ENCODE measurements at regions not wholly inside any gene's neighbourhood (a gene's known extent, or its start where the extent isn't known, plus 50 kb on each side); places are given as distances from the start of the nearest gene placed in this dataset.

- Histone ChIP-seq H3K4me1 (ENCODE audit: insufficient read depth, low read length) (peaks cover 84% of the 10 kb centered on the region), H3K9ac (ENCODE audit: insufficient read depth, low read depth, low read length) (no peak overlapping the region), H2AFZ (ENCODE audit: low read length) (no peak overlapping the region), H4K20me1 (ENCODE audit: insufficient read depth, low read length) (no peaks in the 10 kb centered on the region), H3K27ac (ENCODE audit: extremely low read length, insufficient read depth, low read length) (no peak overlapping the region), H3K4me2 (ENCODE audit: low read depth, low read length) (peak overlapping the region; percentile 65), H3K27me3 (ENCODE audit: control insufficient read depth in 1 of 2, insufficient read depth in 2 of 2, low read length in 2 of 2) (peaks cover 4 to 32% of the 10 kb centered on the region in 2 experiments; a peak in 4 of 5 replicates), H3K4me3 (replicated peaks in 1 of 3; ENCODE audit: insufficient read depth in 1 of 3, low read depth in 2 of 3, low read length in 3 of 3) (no peak overlapping the region), H3K79me2 (ENCODE audit: insufficient read depth, low read length) (no peaks in the 10 kb centered on the region), H3K9me3 (ENCODE audit: low read length) (no peaks in the 10 kb centered on the region), H3K36me3 (replicated peaks in 1 of 2; ENCODE audit: control insufficient read depth in 1 of 2, insufficient read depth in 2 of 2, low read length in 2 of 2) (no peaks in the 10 kb centered on the region)
- no TSS peak for BruUV-seq (replicated peaks)
- DNase-seq (ENCODE audit: low spot score), result peak; percentile 19
- CTCF ChIA-PET (ENCODE audit: low intra/inter-chr PET ratio, low total read pairs), result no interaction called here
- no peak for FAIRE-seq
- in situ Hi-C loops (cut with HindIII; ENCODE audit: extremely low pct_ligation_motif_present, low pct_unique_long_range_greater_than_20kb), result no loop called here
- intact Hi-C loops (cut with micrococcal nuclease; ENCODE audit: unreplicated experiment), result no loop called here
- no peak for ATAC-seq
- WGBS (ENCODE audit: low lambda C conversion rate), result 16% methylated on average over 3 of the region's 10 CpGs
- POLR2A ChIA-PET, result interaction anchor here (1.2 to 5.1 kb wide), 6 partner anchors 9 to 85 kb away, joined by 3 to 55 read pairs (median 6); no protein-coding TSS in a partner anchor
- TF ChIP-seq, protein P1, sequence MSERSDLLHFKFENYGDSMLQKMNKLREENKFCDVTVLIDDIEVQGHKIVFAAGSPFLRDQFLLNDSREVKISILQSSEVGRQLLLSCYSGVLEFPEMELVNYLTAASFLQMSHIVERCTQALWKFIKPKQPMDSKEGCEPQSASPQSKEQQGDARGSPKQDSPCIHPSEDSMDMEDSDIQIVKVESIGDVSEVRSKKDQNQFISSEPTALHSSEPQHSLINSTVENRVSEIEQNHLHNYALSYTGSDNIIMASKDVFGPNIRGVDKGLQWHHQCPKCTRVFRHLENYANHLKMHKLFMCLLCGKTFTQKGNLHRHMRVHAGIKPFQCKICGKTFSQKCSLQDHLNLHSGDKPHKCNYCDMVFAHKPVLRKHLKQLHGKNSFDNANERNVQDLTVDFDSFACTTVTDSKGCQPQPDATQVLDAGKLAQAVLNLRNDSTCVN (CRISPR knock-in tag; IDR thresholded peaks at IDR 0.05; ENCODE audit: borderline replicate concordance), result no peak
- no peak for TF ChIP-seq ZMYM3 (CRISPR knock-in tag; IDR thresholded peaks at IDR 0.05)
- TF ChIP-seq FOXA3 (CRISPR knock-in tag; IDR thresholded peaks at IDR 0.05), result peak; percentile 32; the same call in 1 of the 2 replicates
- no peak for TF ChIP-seq ZBTB40 (IDR thresholded peaks at IDR 0.05)
- TF ChIP-seq ZBTB40 (CRISPR knock-in tag; IDR thresholded peaks at IDR 0.05), result no peak
- TF ChIP-seq NBN (conservative IDR thresholded peaks at IDR 0.05), result no peak
- TF ChIP-seq, protein P2, sequence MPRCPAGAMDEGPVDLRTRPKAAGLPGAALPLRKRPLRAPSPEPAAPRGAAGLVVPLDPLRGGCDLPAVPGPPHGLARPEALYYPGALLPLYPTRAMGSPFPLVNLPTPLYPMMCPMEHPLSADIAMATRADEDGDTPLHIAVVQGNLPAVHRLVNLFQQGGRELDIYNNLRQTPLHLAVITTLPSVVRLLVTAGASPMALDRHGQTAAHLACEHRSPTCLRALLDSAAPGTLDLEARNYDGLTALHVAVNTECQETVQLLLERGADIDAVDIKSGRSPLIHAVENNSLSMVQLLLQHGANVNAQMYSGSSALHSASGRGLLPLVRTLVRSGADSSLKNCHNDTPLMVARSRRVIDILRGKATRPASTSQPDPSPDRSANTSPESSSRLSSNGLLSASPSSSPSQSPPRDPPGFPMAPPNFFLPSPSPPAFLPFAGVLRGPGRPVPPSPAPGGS (CRISPR knock-in tag; IDR thresholded peaks at IDR 0.05), result no peak
- TF ChIP-seq RARA (CRISPR knock-in tag; IDR thresholded peaks at IDR 0.05), result 0 out of 2 replicates have a peak, but pooled peaks have one; percentile 9
- no peak for TF ChIP-seq PLRG1 (conservative IDR thresholded peaks at IDR 0.05)
- no peak for TF ChIP-seq SSRP1 (CRISPR knock-in tag; IDR thresholded peaks at IDR 0.05)
These were observed 83.0 kb downstream of the RIPK4 start for GRCh38 chr21:41683815-41684214.

All from HepG2 (cell line).